ENCODE measurements at regions not wholly inside any gene's neighbourhood (a gene's known extent, or its start where the extent isn't known, plus 50 kb on each side); places are given as distances from the start of the nearest gene placed in this dataset.

GRCh38 chr5:89233462-89233861 is 350.5 kb upstream of the MEF2C start:
- TF ChIP-seq CTCF (IDR thresholded peaks at IDR 0.05) (no peak), POLR2A (IDR thresholded peaks at IDR 0.05) (no peak)
